Hepatocyte (in vitro differentiated cells): ENCODE measurements at regions not wholly inside any gene's neighbourhood (a gene's known extent, or its start where the extent isn't known, plus 50 kb on each side); places are given as distances from the start of the nearest gene placed in this dataset.

Experiments used
- DNase-seq: peaks from one replicate; pipeline ENCODE4 v3.0.0-alpha.2; 2016; ENCODE audit warnings: low spot score
- H2AFZ ChIP-seq: fragments of 200-600 bp; sonication (generic); 2 replicates; pipeline ENCODE4 v1.6.0; 2016; ENCODE audit warnings: antibody characterized with exemption, mild to moderate bottlenecking
- H3K27ac ChIP-seq: fragments of 200-600 bp; sonication (generic); 2 replicates; pipeline ENCODE4 v1.5.1; 2016; ENCODE audit warnings: mild to moderate bottlenecking
- H3K27me3 ChIP-seq: fragments of 200-600 bp; sonication (generic); 2 replicates; pipeline ENCODE4 v1.6.1; 2016
- H3K36me3 ChIP-seq: fragments of 200-600 bp; sonication (generic); replicated peaks from 2 replicates; pipeline ENCODE4 v1.5.1; 2016; ENCODE audit warnings: low read depth; ENCODE audit not compliant: insufficient read depth
- H3K4me1 ChIP-seq: fragments of 200-600 bp; sonication (generic); 2 replicates; pipeline ENCODE4 v1.5.1; 2016; ENCODE audit warnings: mild to moderate bottlenecking, moderate library complexity; ENCODE audit not compliant: insufficient read depth
- H3K4me2 ChIP-seq: fragments of 200-600 bp; sonication (generic); 2 replicates; pipeline ENCODE4 v1.6.0; 2016
- H3K4me3 ChIP-seq: fragments of 200-600 bp; sonication (generic); 2 replicates; pipeline ENCODE4 v1.5.1; 2016; ENCODE audit warnings: mild to moderate bottlenecking
- H3K79me2 ChIP-seq: fragments of 200-600 bp; sonication (generic); 2 replicates; pipeline ENCODE4 v1.6.0; 2017; ENCODE audit warnings: mild to moderate bottlenecking
- H3K9me2 ChIP-seq: fragments of 200-600 bp; sonication (generic); replicated peaks from 2 replicates; pipeline ENCODE4 v1.6.0; 2017; ENCODE audit warnings: mild to moderate bottlenecking; ENCODE audit not compliant: insufficient read depth
- H3K9me3 ChIP-seq: fragments of 200-600 bp; sonication (generic); 2 replicates; pipeline ENCODE4 v1.5.1; 2016; ENCODE audit warnings: low read depth, mild to moderate bottlenecking
- H4K20me1 ChIP-seq: fragments of 200-600 bp; sonication (generic); 2 replicates; pipeline ENCODE4 v1.6.0; 2016; ENCODE audit warnings: mild to moderate bottlenecking; ENCODE audit not compliant: insufficient read depth, poor library complexity, severe bottlenecking
- CTCF ChIP-seq: fragments of 200-600 bp; sonication (generic); IDR thresholded peaks from 2 replicates; pipeline ENCODE4 v1.5.1; 2016; ENCODE audit warnings: antibody characterized with exemption, mild to moderate bottlenecking; ENCODE audit not compliant: poor library complexity
- EZH2 ChIP-seq: fragments of 200-600 bp; sonication (generic); IDR thresholded peaks from 2 replicates; pipeline ENCODE4 v1.6.1; 2016; ENCODE audit warnings: antibody characterized with exemption, mild to moderate bottlenecking, borderline replicate concordance
- EZH2phosphoT487 ChIP-seq: fragments of 200-600 bp; sonication (generic); IDR thresholded peaks from one replicate; pipeline ENCODE4 v1.6.1; 2018; ENCODE audit warnings: antibody characterized with exemption, mild to moderate bottlenecking, low read depth, moderate library complexity; ENCODE audit not compliant: unreplicated experiment, severe bottlenecking
- WGBS: methylation state at CpG from one replicate; pipeline ENCODE4 v1.1.6; 2016; ENCODE audit warnings: low lambda C conversion rate; ENCODE audit errors: missing lambda C conversion rate; 5-methylcytosine and 5-hydroxymethylcytosine counted together

- no peak for DNase-seq
- Histone ChIP-seq H3K36me3 (no peaks in the 10 kb centered on the region), H4K20me1 (no peaks in the 10 kb centered on the region), H3K27ac (no peak overlapping the region), H3K9me2 (no peaks in the 10 kb centered on the region), H3K4me2 (no peak overlapping the region), H3K27me3 (no peaks in the 10 kb centered on the region), H3K4me3 (no peak overlapping the region), H3K79me2 (peaks cover 68% of the 10 kb centered on the region), H3K4me1 (peaks cover 4% of the 10 kb centered on the region), H3K9me3 (no peaks in the 10 kb centered on the region), H2AFZ (no peak overlapping the region)
- TF ChIP-seq CTCF: no peak
- 100% methylated on average over 1 of the region's 1 CpG for WGBS
Observed at GRCh38 chr2:134193006-134193405, 60.9 kb upstream of the MGAT5 start.

GRCh38 chr2:134194519-134194918 is 59.4 kb upstream of the MGAT5 start:
- TF ChIP-seq EZH2phosphoT487 (no peak), CTCF (no peak), EZH2 (no peak)
- Histone ChIP-seq H3K27ac (no peak overlapping the region), H3K4me2 (no peak overlapping the region), H2AFZ (no peak overlapping the region), H4K20me1 (no peaks in the 10 kb centered on the region), H3K79me2 (peaks cover 72% of the 10 kb centered on the region), H3K9me3 (no peaks in the 10 kb centered on the region), H3K36me3 (no peaks in the 10 kb centered on the region), H3K4me3 (no peak overlapping the region), H3K4me1 (peaks cover 4% of the 10 kb centered on the region), H3K27me3 (no peaks in the 10 kb centered on the region), H3K9me2 (no peaks in the 10 kb centered on the region)
- no peak for DNase-seq
- WGBS: 92% methylated on average over 5 of the region's 5 CpGs

GRCh38 chr2:134195341-134195740 is 58.5 kb upstream of the MGAT5 start:
- no peak for DNase-seq
- Histone ChIP-seq H3K4me3 (no peak overlapping the region), H3K36me3 (no peaks in the 10 kb centered on the region), H3K4me1 (no peaks in the 10 kb centered on the region), H4K20me1 (no peaks in the 10 kb centered on the region), H3K4me2 (no peak overlapping the region), H3K9me3 (no peaks in the 10 kb centered on the region), H3K9me2 (no peaks in the 10 kb centered on the region), H3K79me2 (peaks cover 71% of the 10 kb centered on the region), H3K27ac (no peak overlapping the region), H2AFZ (no peak overlapping the region), H3K27me3 (no peaks in the 10 kb centered on the region)
- TF ChIP-seq EZH2: no peak
- 85% methylated on average over 6 of the region's 6 CpGs for WGBS

GRCh38 chr2:134197445-134197844 is 56.4 kb upstream of the MGAT5 start:
- H3K9me2 ChIP-seq: no peaks in the 10 kb centered on the region
- no peak for DNase-seq
- H3K4me1 ChIP-seq: peaks cover 3% of the 10 kb centered on the region
- H4K20me1 ChIP-seq: no peaks in the 10 kb centered on the region
- 98% methylated on average over 3 of the region's 3 CpGs for WGBS
- TF ChIP-seq EZH2: no peak
- peaks cover 73% of the 10 kb centered on the region for H3K79me2 ChIP-seq
- no peak overlapping the region for H3K4me3 ChIP-seq
- no peaks in the 10 kb centered on the region for H3K36me3 ChIP-seq
- no peak overlapping the region for H3K27ac ChIP-seq
- no peak overlapping the region for H2AFZ ChIP-seq
- no peaks in the 10 kb centered on the region for H3K9me3 ChIP-seq
- H3K27me3 ChIP-seq: no peaks in the 10 kb centered on the region
- H3K4me2 ChIP-seq: no peak overlapping the region
